SU-DHL-6 (cell line): ENCODE measurements at regions not wholly inside any gene's neighbourhood (a gene's known extent, or its start where the extent isn't known, plus 50 kb on each side); places are given as distances from the start of the nearest gene placed in this dataset.

Source experiments
- EZH2phosphoT487 ChIP-seq: fragments of 200-600 bp; sonication (generic), shearing (Covaris generic); conservative IDR thresholded peaks from 2 replicates; pipeline ENCODE4 v1.6.1; 2018; ENCODE audit warnings: mild to moderate bottlenecking, antibody characterized with exemption, low read length, moderate library complexity, mixed read lengths
- TF ChIP-seq, protein P1 (sequence below): fragments of 200-600 bp; sonication (generic); IDR thresholded peaks from one replicate; pipeline ENCODE4 v1.5.1; 2017; ENCODE audit warnings: antibody characterized with exemption, mild to moderate bottlenecking, low read length, moderate library complexity; ENCODE audit not compliant: insufficient read depth, poor library complexity, severe bottlenecking

DNA sequence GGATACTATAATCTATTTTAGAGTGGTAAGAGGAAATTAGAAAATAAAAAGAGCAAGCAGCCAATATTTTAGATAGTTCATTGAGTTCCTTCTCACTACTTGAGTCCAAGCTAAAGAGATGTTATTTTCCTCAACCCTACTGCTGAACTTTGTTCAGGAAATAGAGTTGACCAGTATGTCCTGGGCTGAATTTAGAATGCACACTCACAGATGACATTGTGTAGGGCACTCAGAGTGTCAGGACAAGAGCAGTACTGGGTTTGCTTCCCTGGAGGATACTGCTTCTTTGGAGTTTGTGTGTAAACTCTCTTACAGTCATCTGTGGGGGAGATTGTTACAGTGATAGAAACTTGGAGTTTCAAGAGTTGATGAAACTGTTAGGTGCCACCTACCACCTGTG lies 80.0 kb upstream of the AGBL1 start:
- TF ChIP-seq, protein P1, sequence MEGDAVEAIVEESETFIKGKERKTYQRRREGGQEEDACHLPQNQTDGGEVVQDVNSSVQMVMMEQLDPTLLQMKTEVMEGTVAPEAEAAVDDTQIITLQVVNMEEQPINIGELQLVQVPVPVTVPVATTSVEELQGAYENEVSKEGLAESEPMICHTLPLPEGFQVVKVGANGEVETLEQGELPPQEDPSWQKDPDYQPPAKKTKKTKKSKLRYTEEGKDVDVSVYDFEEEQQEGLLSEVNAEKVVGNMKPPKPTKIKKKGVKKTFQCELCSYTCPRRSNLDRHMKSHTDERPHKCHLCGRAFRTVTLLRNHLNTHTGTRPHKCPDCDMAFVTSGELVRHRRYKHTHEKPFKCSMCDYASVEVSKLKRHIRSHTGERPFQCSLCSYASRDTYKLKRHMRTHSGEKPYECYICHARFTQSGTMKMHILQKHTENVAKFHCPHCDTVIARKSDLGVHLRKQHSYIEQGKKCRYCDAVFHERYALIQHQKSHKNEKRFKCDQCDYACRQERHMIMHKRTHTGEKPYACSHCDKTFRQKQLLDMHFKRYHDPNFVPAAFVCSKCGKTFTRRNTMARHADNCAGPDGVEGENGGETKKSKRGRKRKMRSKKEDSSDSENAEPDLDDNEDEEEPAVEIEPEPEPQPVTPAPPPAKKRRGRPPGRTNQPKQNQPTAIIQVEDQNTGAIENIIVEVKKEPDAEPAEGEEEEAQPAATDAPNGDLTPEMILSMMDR: no peak
- TF ChIP-seq EZH2phosphoT487: no peak
